ENCODE measurements at regions not wholly inside any gene's neighbourhood (a gene's known extent, or its start where the extent isn't known, plus 50 kb on each side); places are given as distances from the start of the nearest gene placed in this dataset.

GRCh38 chr1:232414100-232414499, 215.8 kb downstream of the SIPA1L2 start:
- no peak for TF ChIP-seq CTCF (IDR thresholded peaks at IDR 0.05; ENCODE audit: low read depth, low read length)
- no peak overlapping the region for H3K4me3 ChIP-seq (ENCODE audit: low read depth, low read length)

- no peak overlapping the region for H3K4me3 ChIP-seq (ENCODE audit: low read depth, low read length)
- no peak for TF ChIP-seq CTCF (IDR thresholded peaks at IDR 0.05; ENCODE audit: low read depth, low read length)
Observed at GRCh38 chr1:232413674-232414073, 216.3 kb downstream of the SIPA1L2 start.

- H3K4me3 ChIP-seq (ENCODE audit: low read depth, low read length), result no peak overlapping the region
- TF ChIP-seq CTCF (IDR thresholded peaks at IDR 0.05; ENCODE audit: low read depth, low read length), result no peak
Observed at GRCh38 chr1:232409584-232409983, 220.3 kb downstream of the SIPA1L2 start.

- no peak for TF ChIP-seq CTCF (IDR thresholded peaks at IDR 0.05; ENCODE audit: low read depth, low read length)
- no peak overlapping the region for H3K4me3 ChIP-seq (ENCODE audit: low read depth, low read length)
Observed at GRCh38 chr1:232407120-232407519, 222.8 kb downstream of the SIPA1L2 start.

GRCh38 chr1:232405781-232406180, 224.2 kb downstream of the SIPA1L2 start:
- no peak for TF ChIP-seq CTCF (IDR thresholded peaks at IDR 0.05; ENCODE audit: low read depth, low read length)
- H3K4me3 ChIP-seq (ENCODE audit: low read depth, low read length), result no peak overlapping the region

GRCh38 chr1:232404981-232405731, 224.8 kb downstream of the SIPA1L2 start:
- H3K4me3 ChIP-seq (ENCODE audit: low read depth, low read length), result no peak overlapping the region
- TF ChIP-seq CTCF (IDR thresholded peaks at IDR 0.05; ENCODE audit: low read depth, low read length), result no peak

- H3K4me3 ChIP-seq (ENCODE audit: low read depth, low read length), result no peak overlapping the region
- TF ChIP-seq CTCF (IDR thresholded peaks at IDR 0.05; ENCODE audit: low read depth, low read length), result no peak
Observed at GRCh38 chr1:232404227-232404626, 225.7 kb downstream of the SIPA1L2 start.

Measured in WI38 (cell line).